SK-N-SH (cell line): ENCODE measurements at regions not wholly inside any gene's neighbourhood (a gene's known extent, or its start where the extent isn't known, plus 50 kb on each side); places are given as distances from the start of the nearest gene placed in this dataset.

Source experiments
- CTCF ChIA-PET: fragments of 300-600, 350-600 bp; formaldehyde crosslinking; extraction: SDS; loops from one replicate; lab custom pipeline; 2021; lab: Yijun Ruan, JAX
- POLR2A ChIA-PET: fragments of 350-600 bp; sonication (Branson Sonifier 250); formaldehyde crosslinking; extraction: SDS; loops from one replicate; lab custom pipeline; 2020; ENCODE audit warnings: antibody characterized with exemption, inconsistent platforms; lab: Yijun Ruan, JAX
- DNase-seq: peaks from one replicate; pipeline ENCODE4 v3.0.0; 2012
- H2AFZ ChIP-seq: fragments of 200-600 bp; sonication (generic); 2 replicates; pipeline ENCODE4 v1.8.1; 2016; ENCODE audit warnings: antibody characterized with exemption, mild to moderate bottlenecking, low read depth
- H3F3A ChIP-seq: fragments of 200-600 bp; sonication (generic); replicated peaks from 2 replicates; pipeline ENCODE3; 2016; ENCODE audit warnings: antibody characterized with exemption, mild to moderate bottlenecking; ENCODE audit not compliant: insufficient read depth
- H3K27ac ChIP-seq, 2 experiments: fragments of 200-500 bp in 1 of 2; fragments of 200-600 bp in 1 of 2; sonication (Bioruptor generic) in 1 of 2; sonication (generic), shearing (Covaris generic) in 1 of 2; 2 replicates each; pipeline versions ENCODE4 v1.5.1 to v1.6.1; 2014 to 2016; ENCODE audit warnings: low read depth in 2 of 2, inconsistent platforms in 1 of 2, low read length in 1 of 2, mild to moderate bottlenecking in 1 of 2, mixed read lengths in 1 of 2
- H3K27me3 ChIP-seq: fragments of 200-600 bp; sonication (generic), shearing (Covaris generic); 2 replicates; pipeline ENCODE4 v1.6.1; 2016; ENCODE audit warnings: mixed run types; ENCODE audit not compliant: insufficient read depth
- H3K36me3 ChIP-seq, 2 experiments: fragments of 200-500 bp in 1 of 2; fragments of 200-600 bp in 1 of 2; sonication (Bioruptor generic) in 1 of 2; sonication (generic) in 1 of 2; replicated peaks in 1 of 2; 2 replicates each; pipeline versions ENCODE3 to v1.5.1; 2014 to 2016; ENCODE audit warnings: low read length in 1 of 2, mild to moderate bottlenecking in 1 of 2; ENCODE audit not compliant: insufficient read depth in 2 of 2, control insufficient read depth in 1 of 2
- H3K4me1 ChIP-seq, 2 experiments: fragments of 200-500 bp in 1 of 2; fragments of 200-600 bp in 1 of 2; sonication (Bioruptor generic) in 1 of 2; sonication (generic), shearing (Covaris generic) in 1 of 2; 2 replicates each; pipeline versions ENCODE4 v1.5.1 to v1.6.1; 2014 to 2016; ENCODE audit warnings: low read depth in 1 of 2, low read length in 1 of 2, mixed run types in 1 of 2; ENCODE audit not compliant: insufficient read depth in 2 of 2, control insufficient read depth in 1 of 2
- H3K4me2 ChIP-seq: fragments of 200-600 bp; sonication (generic), shearing (Covaris generic); 2 replicates; pipeline ENCODE4 v1.6.1; 2017; ENCODE audit warnings: mixed run types
- H3K4me3 ChIP-seq, 2 experiments: fragments of 200-500 bp in 1 of 2; fragments of 200-600 bp in 1 of 2; sonication (Bioruptor generic) in 1 of 2; sonication (generic), shearing (Covaris generic) in 1 of 2; 2 replicates each; pipeline versions ENCODE4 v1.5.1 to v1.8.1; 2014 to 2016; ENCODE audit warnings: low read depth in 2 of 2, inconsistent platforms in 1 of 2, low read length in 1 of 2, mild to moderate bottlenecking in 1 of 2, mixed read lengths in 1 of 2, moderate library complexity in 1 of 2
- H3K79me2 ChIP-seq: fragments of 200-600 bp; sonication (generic); 2 replicates; pipeline ENCODE4 v1.8.1; 2017; ENCODE audit warnings: mild to moderate bottlenecking; ENCODE audit not compliant: insufficient read depth
- H3K9ac ChIP-seq: fragments of 200-600 bp; sonication (generic); 2 replicates; pipeline ENCODE4 v1.6.1; 2017; ENCODE audit warnings: mixed run types
- H3K9me2 ChIP-seq: fragments of 200-600 bp; sonication (generic); 2 replicates; pipeline ENCODE4 v1.6.1; 2017; ENCODE audit warnings: mixed run types
- H3K9me3 ChIP-seq: fragments of 200-600 bp; sonication (generic); 2 replicates; pipeline ENCODE4 v1.6.1; 2017; ENCODE audit warnings: mixed run types, mild to moderate bottlenecking, moderate library complexity
- H4K20me1 ChIP-seq: fragments of 200-600 bp; sonication (generic); 2 replicates; pipeline ENCODE4 v1.6.1; 2017; ENCODE audit warnings: mild to moderate bottlenecking, mixed run types; ENCODE audit not compliant: insufficient read depth
- EZH2phosphoT487 ChIP-seq: fragments of 200-600 bp; sonication (generic); IDR thresholded peaks from 2 replicates; pipeline ENCODE4 v1.6.1; 2017; ENCODE audit warnings: low read depth, mixed run types, mild to moderate bottlenecking, antibody characterized with exemption, moderate library complexity, borderline replicate concordance
- FOXM1 ChIP-seq: IDR thresholded peaks from 2 replicates; pipeline ENCODE4 v1.4.0; 2012; ENCODE audit warnings: low read depth, mild to moderate bottlenecking
- GABPA ChIP-seq: IDR thresholded peaks from 2 replicates; pipeline ENCODE4 v1.4.0; 2012; ENCODE audit warnings: low read depth, mild to moderate bottlenecking
- GATA2 ChIP-seq: sonication (generic); formaldehyde crosslinking; IDR thresholded peaks from 2 replicates; pipeline ENCODE4 v1.5.0; 2020; ENCODE audit warnings: mild to moderate bottlenecking, missing genetic modification reagents
- JUND ChIP-seq: IDR thresholded peaks from 2 replicates; pipeline ENCODE4 v1.4.0; 2012
- MEF2A ChIP-seq: IDR thresholded peaks from 2 replicates; pipeline ENCODE4 v1.4.0; 2012; ENCODE audit warnings: low read depth, borderline replicate concordance
- NRF1 ChIP-seq: IDR thresholded peaks from 2 replicates; pipeline ENCODE4 v1.6.1; 2012; ENCODE audit warnings: low read depth, mild to moderate bottlenecking, low read length
- POLR2AphosphoS5 ChIP-seq: IDR thresholded peaks from 2 replicates; pipeline ENCODE4 v1.6.1; 2012; ENCODE audit warnings: low read depth, low read length
- RAD21 ChIP-seq: IDR thresholded peaks from 2 replicates; pipeline ENCODE4 v1.6.1; 2012; ENCODE audit warnings: mild to moderate bottlenecking, low read length
- RCOR1 ChIP-seq: fragments of 150-350 bp; IDR thresholded peaks from 2 replicates; pipeline ENCODE4 v1.6.1; 2017; ENCODE audit warnings: antibody characterized with exemption, low read length
- RFX5 ChIP-seq: IDR thresholded peaks from 2 replicates; pipeline ENCODE4 v1.6.1; 2012; ENCODE audit warnings: mild to moderate bottlenecking, improper control_type of control experiment, low read length
- TEAD4 ChIP-seq: IDR thresholded peaks from 2 replicates; pipeline ENCODE4 v1.4.0; 2012; ENCODE audit warnings: mild to moderate bottlenecking, borderline replicate concordance; ENCODE audit not compliant: insufficient read depth
- YY1 ChIP-seq: IDR thresholded peaks from 2 replicates; pipeline ENCODE4 v1.4.0; 2012; ENCODE audit warnings: low read depth, mild to moderate bottlenecking
- ZBTB33 ChIP-seq: IDR thresholded peaks from 2 replicates; pipeline ENCODE4 v1.4.0; 2012; ENCODE audit warnings: low read depth, borderline replicate concordance
- WGBS: methylation state at CpG from one replicate; pipeline ENCODE4 v1.1.6; 2017; ENCODE audit warnings: low lambda C conversion rate; 5-methylcytosine and 5-hydroxymethylcytosine counted together
- TF ChIP-seq, protein P1 (sequence below): IDR thresholded peaks from 2 replicates; pipeline ENCODE4 v1.4.0; 2012; ENCODE audit warnings: low read depth, borderline replicate concordance
- TF ChIP-seq, protein P2 (sequence below): fragments of 150-350 bp; IDR thresholded peaks from 2 replicates; pipeline ENCODE4 v1.6.1; 2016; ENCODE audit warnings: mild to moderate bottlenecking, low read depth, low read length
- TF ChIP-seq, protein P3 (sequence below): IDR thresholded peaks from 2 replicates; pipeline ENCODE4 v1.6.1; 2012; ENCODE audit warnings: mild to moderate bottlenecking, low read depth, low read length, moderate library complexity

- no peak overlapping the region for H3K4me2 ChIP-seq
- no peaks in the 10 kb centered on the region for H3K36me3 ChIP-seq
- H3K79me2 ChIP-seq = no peaks in the 10 kb centered on the region
- no peaks in the 10 kb centered on the region for H3F3A ChIP-seq
- DNase-seq = no peak
- ChIA-PET CTCF (interaction anchor here (1.8 kb wide), 1 partner anchor 18 kb away, joined by 5 read pairs; no protein-coding TSS in a partner anchor), POLR2A (no interaction called here)
- H3K27ac ChIP-seq = no peak overlapping the region
- WGBS = 75% methylated on average over 7 of the region's 7 CpGs
- H2AFZ ChIP-seq = no peak overlapping the region
- H3K9me3 ChIP-seq = no peaks in the 10 kb centered on the region
- H3K9ac ChIP-seq = no peak overlapping the region
- no peaks in the 10 kb centered on the region for H3K27me3 ChIP-seq
- H3K9me2 ChIP-seq = no peaks in the 10 kb centered on the region
- H4K20me1 ChIP-seq = no peaks in the 10 kb centered on the region
- H3K4me3 ChIP-seq = no peak overlapping the region
- no peak for TF ChIP-seq YY1
- no peak for TF ChIP-seq RAD21
- TF ChIP-seq, protein P1, sequence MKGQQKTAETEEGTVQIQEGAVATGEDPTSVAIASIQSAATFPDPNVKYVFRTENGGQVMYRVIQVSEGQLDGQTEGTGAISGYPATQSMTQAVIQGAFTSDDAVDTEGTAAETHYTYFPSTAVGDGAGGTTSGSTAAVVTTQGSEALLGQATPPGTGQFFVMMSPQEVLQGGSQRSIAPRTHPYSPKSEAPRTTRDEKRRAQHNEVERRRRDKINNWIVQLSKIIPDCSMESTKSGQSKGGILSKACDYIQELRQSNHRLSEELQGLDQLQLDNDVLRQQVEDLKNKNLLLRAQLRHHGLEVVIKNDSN = no peak
- TF ChIP-seq ZBTB33 = no peak
- no peak for TF ChIP-seq RFX5
- TF ChIP-seq NRF1 = no peak
- no peak for TF ChIP-seq FOXM1
- no peak for TF ChIP-seq JUND
- no peak for TF ChIP-seq TEAD4
- no peak for TF ChIP-seq EZH2phosphoT487
- TF ChIP-seq, protein P2, sequence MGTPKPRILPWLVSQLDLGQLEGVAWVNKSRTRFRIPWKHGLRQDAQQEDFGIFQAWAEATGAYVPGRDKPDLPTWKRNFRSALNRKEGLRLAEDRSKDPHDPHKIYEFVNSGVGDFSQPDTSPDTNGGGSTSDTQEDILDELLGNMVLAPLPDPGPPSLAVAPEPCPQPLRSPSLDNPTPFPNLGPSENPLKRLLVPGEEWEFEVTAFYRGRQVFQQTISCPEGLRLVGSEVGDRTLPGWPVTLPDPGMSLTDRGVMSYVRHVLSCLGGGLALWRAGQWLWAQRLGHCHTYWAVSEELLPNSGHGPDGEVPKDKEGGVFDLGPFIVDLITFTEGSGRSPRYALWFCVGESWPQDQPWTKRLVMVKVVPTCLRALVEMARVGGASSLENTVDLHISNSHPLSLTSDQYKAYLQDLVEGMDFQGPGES = no peak
- TF ChIP-seq GABPA = no peak
- TF ChIP-seq GATA2 (CRISPR knock-in tag) = no peak
- H3K4me1 ChIP-seq = 0 out of 4 replicates have a peak, but pooled peaks cover 0 to 6% of the 10 kb centered on the region in 2 experiments
Observed at GRCh38 chr9:6072865-6073264, 57.4 kb upstream of the RANBP6 start.

DNA sequence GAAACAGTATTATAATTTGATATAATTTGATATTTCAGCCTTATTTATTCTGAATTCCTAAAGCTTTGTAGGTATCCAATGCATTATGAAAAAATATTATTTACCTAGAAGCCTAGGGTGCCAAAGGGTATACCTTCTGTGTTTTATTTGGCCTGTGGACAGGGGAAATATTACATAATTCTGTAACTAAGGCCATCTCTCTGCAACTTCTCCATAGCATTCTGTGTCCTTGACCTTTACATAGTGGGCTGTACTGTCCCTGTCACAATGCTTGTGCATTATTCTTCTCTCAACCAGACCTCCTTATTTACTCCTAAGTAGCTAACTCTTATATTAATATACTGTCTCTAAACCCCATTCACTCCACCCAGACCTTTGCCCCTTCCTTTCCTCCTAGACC lies 57.0 kb upstream of the RANBP6 start:
- Histone ChIP-seq H3K27ac (no peak overlapping the region), H3K4me1 (0 out of 4 replicates have a peak, but pooled peaks cover 0 to 6% of the 10 kb centered on the region in 2 experiments), H3K9me2 (no peaks in the 10 kb centered on the region), H3K36me3 (no peaks in the 10 kb centered on the region), H3K27me3 (no peaks in the 10 kb centered on the region), H3K79me2 (no peaks in the 10 kb centered on the region), H3K9ac (no peak overlapping the region), H3K4me2 (no peak overlapping the region), H3F3A (no peaks in the 10 kb centered on the region), H3K4me3 (no peak overlapping the region), H2AFZ (no peak overlapping the region), H4K20me1 (no peaks in the 10 kb centered on the region), H3K9me3 (no peaks in the 10 kb centered on the region)
- TF ChIP-seq RAD21 (no peak), RCOR1 (no peak), MEF2A (no peak), EZH2phosphoT487 (no peak), GABPA (no peak), POLR2AphosphoS5 (no peak), FOXM1 (no peak), JUND (no peak)
- TF ChIP-seq, protein P3, sequence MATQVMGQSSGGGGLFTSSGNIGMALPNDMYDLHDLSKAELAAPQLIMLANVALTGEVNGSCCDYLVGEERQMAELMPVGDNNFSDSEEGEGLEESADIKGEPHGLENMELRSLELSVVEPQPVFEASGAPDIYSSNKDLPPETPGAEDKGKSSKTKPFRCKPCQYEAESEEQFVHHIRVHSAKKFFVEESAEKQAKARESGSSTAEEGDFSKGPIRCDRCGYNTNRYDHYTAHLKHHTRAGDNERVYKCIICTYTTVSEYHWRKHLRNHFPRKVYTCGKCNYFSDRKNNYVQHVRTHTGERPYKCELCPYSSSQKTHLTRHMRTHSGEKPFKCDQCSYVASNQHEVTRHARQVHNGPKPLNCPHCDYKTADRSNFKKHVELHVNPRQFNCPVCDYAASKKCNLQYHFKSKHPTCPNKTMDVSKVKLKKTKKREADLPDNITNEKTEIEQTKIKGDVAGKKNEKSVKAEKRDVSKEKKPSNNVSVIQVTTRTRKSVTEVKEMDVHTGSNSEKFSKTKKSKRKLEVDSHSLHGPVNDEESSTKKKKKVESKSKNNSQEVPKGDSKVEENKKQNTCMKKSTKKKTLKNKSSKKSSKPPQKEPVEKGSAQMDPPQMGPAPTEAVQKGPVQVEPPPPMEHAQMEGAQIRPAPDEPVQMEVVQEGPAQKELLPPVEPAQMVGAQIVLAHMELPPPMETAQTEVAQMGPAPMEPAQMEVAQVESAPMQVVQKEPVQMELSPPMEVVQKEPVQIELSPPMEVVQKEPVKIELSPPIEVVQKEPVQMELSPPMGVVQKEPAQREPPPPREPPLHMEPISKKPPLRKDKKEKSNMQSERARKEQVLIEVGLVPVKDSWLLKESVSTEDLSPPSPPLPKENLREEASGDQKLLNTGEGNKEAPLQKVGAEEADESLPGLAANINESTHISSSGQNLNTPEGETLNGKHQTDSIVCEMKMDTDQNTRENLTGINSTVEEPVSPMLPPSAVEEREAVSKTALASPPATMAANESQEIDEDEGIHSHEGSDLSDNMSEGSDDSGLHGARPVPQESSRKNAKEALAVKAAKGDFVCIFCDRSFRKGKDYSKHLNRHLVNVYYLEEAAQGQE = no peak
- TF ChIP-seq, protein P1 = no peak
- POLR2A ChIA-PET = no interaction called here
- no peak for DNase-seq
- CTCF ChIA-PET = interaction anchor here (1.8 kb wide), 1 partner anchor 18 kb away, joined by 5 read pairs; no protein-coding TSS in a partner anchor
